ENCODE measurements at regions not wholly inside any gene's neighbourhood (a gene's known extent, or its start where the extent isn't known, plus 50 kb on each side); places are given as distances from the start of the nearest gene placed in this dataset.

- CTCF ChIA-PET: no interaction called here
Measured at GRCh38 chr16:6642271-6642670, 690.4 kb upstream of the RBFOX1 start.

GRCh38 chr16:6641091-6641490 lies 691.6 kb upstream of the RBFOX1 start:
- DNase-seq (ENCODE audit: low spot score): no peak
- no peak overlapping the region for H3K27ac ChIP-seq
- ChIA-PET CTCF (no interaction called here), POLR2A (ENCODE audit: low non-redundant PET) (no interaction called here)
- TF ChIP-seq, protein P1, sequence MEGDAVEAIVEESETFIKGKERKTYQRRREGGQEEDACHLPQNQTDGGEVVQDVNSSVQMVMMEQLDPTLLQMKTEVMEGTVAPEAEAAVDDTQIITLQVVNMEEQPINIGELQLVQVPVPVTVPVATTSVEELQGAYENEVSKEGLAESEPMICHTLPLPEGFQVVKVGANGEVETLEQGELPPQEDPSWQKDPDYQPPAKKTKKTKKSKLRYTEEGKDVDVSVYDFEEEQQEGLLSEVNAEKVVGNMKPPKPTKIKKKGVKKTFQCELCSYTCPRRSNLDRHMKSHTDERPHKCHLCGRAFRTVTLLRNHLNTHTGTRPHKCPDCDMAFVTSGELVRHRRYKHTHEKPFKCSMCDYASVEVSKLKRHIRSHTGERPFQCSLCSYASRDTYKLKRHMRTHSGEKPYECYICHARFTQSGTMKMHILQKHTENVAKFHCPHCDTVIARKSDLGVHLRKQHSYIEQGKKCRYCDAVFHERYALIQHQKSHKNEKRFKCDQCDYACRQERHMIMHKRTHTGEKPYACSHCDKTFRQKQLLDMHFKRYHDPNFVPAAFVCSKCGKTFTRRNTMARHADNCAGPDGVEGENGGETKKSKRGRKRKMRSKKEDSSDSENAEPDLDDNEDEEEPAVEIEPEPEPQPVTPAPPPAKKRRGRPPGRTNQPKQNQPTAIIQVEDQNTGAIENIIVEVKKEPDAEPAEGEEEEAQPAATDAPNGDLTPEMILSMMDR (conservative IDR thresholded peaks at IDR 0.05; ENCODE audit: low read depth): no peak

More at GRCh38 chr16:6642271-6642670, 690.4 kb upstream of the RBFOX1 start:
- H3K27ac ChIP-seq: no peak overlapping the region
- no peak for DNase-seq (ENCODE audit: low spot score)
- TF ChIP-seq, protein P1 (conservative IDR thresholded peaks at IDR 0.05; ENCODE audit: low read depth): no peak
- POLR2A ChIA-PET (ENCODE audit: low non-redundant PET): no interaction called here

- ChIA-PET POLR2A (ENCODE audit: low non-redundant PET) (no interaction called here), CTCF (no interaction called here)
- no peak overlapping the region for H3K27ac ChIP-seq
- TF ChIP-seq, protein P1 (conservative IDR thresholded peaks at IDR 0.05; ENCODE audit: low read depth): no peak
- no peak for DNase-seq (ENCODE audit: low spot score)
Measured at GRCh38 chr16:6636457-6636856, 696.2 kb upstream of the RBFOX1 start.

DNA sequence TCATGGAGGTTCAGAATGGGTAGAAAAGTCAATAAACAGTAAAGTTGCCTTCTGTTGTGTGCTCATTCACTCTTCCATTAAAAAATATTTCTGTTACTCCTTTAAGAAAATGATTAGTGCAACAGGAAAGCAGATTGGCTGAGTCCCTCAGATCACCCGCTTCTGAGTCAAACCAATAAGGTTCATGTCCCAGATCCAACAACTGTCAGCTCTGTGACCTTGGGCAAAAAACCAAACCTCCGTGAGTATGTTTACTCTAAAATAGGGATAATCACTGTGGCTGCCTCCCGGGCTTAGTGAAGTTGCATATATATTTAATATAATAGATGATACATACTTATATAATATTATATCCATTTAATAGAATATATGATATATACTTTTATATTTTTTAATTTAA lies 698.5 kb upstream of the RBFOX1 start:
- ChIA-PET POLR2A (ENCODE audit: low non-redundant PET) (no interaction called here), CTCF (no interaction called here)
- no peak overlapping the region for H3K27ac ChIP-seq
- no peak for DNase-seq (ENCODE audit: low spot score)
- TF ChIP-seq, protein P1 (conservative IDR thresholded peaks at IDR 0.05; ENCODE audit: low read depth): no peak

DNA sequence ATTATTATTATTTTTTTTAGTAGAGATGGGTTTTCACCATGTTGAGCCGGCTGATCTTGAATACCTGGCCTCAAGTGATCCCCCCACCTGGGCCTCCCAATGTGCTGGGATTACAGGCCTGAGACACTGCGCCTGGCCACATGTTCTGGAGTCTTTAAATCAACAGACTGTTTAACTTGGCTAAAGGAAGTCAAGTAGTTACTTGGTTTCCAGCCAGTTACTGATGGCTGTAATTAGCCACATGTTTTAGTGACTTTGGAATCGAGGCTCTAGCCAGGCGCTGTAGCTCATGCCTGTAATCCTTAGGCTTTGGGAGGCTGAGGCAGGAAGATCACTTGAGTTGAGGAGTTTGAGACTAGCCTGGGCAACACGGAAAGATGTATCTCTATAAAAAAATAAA lies 699.2 kb upstream of the RBFOX1 start:
- DNase-seq (ENCODE audit: low spot score): no peak
- POLR2A ChIA-PET (ENCODE audit: low non-redundant PET): no interaction called here
- TF ChIP-seq, protein P1 (conservative IDR thresholded peaks at IDR 0.05; ENCODE audit: low read depth): no peak
- no peak overlapping the region for H3K27ac ChIP-seq
- CTCF ChIA-PET: no interaction called here

GRCh38 chr16:6629110-6629509 lies 703.5 kb upstream of the RBFOX1 start:
- TF ChIP-seq, protein P1 (conservative IDR thresholded peaks at IDR 0.05; ENCODE audit: low read depth): no peak
- ChIA-PET CTCF (no interaction called here), POLR2A (ENCODE audit: low non-redundant PET) (no interaction called here)
- no peak overlapping the region for H3K27ac ChIP-seq
- DNase-seq (ENCODE audit: low spot score): no peak

GRCh38 chr16:6625606-6626005 lies 707.0 kb upstream of the RBFOX1 start:
- DNase-seq (ENCODE audit: low spot score): no peak
- TF ChIP-seq, protein P1 (conservative IDR thresholded peaks at IDR 0.05; ENCODE audit: low read depth): no peak
- POLR2A ChIA-PET (ENCODE audit: low non-redundant PET): no interaction called here
- CTCF ChIA-PET: no interaction called here
- H3K27ac ChIP-seq: no peak overlapping the region

Data from RWPE1 (cell line).